HG03045 (cell line): ENCODE measurements at regions not wholly inside any gene's neighbourhood (a gene's known extent, or its start where the extent isn't known, plus 50 kb on each side); places are given as distances from the start of the nearest gene placed in this dataset.

ENCODE experiments used
- ATAC-seq: cut with Tn5 transposase; IDR thresholded peaks from one replicate; pipeline ENCODE4 v1.9.1; 2021; ENCODE audit warnings: mild to moderate bottlenecking, moderate library complexity; ENCODE audit not compliant: unreplicated experiment

DNA sequence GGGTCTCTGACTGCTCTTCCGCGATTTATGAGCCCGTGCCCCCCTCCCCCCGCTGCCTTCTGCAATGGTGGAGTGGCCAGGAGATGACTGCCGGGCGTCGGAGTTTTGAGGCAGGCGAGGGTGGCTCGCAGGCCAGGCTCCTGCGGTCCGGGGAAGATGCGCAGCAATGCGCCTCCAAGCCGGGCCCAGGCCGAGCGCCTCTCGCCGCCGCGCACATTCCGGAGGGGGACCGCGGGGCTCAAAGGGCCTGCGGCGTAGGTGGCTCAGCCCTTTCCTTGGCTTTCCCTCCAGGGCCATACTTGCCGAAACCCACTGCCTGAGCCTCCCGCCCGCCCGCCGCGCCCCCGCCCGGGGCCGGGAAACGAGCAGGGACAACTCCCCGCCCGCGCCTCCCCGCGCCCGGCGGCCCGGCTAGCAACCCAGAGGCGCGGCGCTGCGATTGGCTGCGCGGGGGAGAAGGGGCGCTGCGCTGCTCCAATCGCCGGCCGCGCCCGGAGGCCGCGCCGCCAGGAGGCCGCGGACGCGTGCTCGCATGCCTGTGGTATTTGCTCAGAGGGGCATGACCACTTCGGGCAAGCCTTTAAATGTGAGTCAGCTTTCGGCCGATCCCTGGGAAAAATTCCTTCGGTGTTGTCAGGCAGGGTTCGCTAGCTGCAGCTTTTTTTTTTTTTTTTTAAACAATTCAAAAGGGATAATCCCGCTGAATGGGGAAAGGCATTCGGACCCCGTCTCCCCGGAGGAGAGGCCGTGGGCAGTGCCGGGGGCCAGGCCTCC lies 157.9 kb upstream of the PARP11 start:
- ATAC-seq, result peak; percentile 82

- ATAC-seq, result no peak
Measured at GRCh38 chr12:4027412-4027811, 154.2 kb upstream of the PARP11 start.

DNA sequence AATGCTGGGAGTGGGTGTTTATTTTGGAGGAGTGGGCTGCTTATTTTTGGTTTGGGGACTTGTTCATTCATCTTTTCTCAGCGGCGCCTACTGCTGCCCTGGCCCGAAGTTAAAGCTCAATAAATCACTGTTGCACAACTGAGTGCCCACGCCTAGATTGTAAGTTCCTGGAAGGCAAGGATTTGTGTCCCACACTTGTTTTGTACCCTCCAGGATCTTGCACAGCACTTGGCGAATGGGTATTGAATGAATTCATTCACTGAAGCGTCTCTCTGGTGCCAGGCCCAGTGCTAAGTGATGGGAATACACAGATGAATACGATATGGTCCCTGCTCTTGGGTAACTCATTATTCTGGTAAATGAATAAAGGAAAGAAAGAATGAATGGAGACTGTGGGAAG lies 153.3 kb upstream of the PARP11 start:
- no peak for ATAC-seq

DNA sequence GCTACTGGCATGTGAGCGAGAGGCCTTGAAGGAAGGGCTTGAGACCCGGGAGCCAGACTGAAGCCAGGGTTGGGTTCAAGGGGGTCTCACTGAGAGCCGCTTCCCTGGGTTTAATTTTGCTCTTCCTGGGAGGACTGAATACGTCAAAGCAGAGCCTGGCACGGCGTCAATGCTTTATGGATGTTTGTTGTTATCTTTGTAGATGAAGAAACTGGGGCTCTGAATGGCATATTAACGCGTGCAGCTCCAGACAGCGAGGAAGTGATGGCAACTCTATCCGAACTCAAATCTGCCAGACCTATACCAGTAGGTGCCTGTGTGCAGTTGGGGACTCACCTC lies 152.8 kb upstream of the PARP11 start:
- ATAC-seq, result no peak

- ATAC-seq, result no peak
Measured at GRCh38 chr12:4025181-4026019, 152.2 kb upstream of the PARP11 start.

- no peak for ATAC-seq
Measured at GRCh38 chr12:4024701-4025100, 151.5 kb upstream of the PARP11 start.

DNA sequence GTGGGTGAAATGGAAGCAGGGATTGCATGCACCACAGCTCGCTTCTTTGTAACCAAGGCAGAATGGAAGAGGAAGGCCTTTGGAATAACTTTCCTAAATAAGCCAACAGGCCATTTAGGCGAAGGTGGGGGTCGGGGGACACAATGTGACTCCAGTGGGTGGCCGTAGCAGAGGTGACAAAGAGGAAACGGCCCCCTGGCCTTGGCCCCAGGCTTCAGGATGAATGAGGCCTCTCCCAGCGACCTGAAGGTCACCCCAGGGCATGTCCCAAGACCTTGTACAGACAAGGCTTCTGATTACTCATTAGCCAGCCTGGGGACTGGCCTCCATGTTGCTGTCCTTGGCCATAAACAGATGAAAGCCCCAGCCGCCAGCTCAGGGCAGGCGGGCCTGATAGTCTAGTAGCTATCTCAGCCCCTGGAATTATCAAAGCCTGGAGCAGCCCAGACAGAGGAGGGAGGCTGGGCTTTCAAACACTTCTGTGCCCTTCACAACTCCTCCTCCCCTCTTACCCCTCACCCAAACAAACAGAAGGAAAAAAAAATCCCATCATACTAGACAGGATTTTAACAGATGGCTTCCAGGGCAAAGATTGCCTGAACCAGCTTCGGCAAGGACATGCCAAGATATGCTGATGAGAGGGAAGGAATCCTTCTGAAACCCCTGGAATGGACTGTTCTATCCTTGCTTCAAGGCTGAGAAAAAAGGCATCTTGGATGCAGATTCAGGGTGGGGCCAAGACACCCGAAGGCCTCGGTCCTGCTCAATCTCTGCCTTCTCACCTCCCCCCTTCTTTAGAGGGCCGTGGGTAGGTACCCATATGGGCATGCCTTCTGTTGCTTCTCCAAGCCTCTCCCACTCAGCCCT lies 142.3 kb upstream of the PARP11 start:
- ATAC-seq, result no peak

DNA sequence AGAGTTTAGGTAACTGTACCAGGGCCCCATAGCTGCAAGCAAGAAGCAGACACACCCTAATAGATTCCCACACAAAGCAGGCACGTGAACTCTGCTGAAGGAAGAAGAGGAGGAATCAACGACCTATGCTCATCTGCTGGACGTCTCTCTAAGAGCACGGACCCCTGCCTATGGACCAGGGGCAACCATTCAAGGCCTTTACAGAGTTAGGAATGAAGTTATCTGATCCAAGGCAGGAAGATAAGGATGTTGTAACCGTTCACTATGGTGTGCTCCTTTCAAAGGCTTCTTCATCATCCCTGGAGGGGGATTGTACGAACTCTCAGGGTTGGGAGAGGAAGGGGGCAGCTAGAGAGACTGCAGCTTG lies 141.6 kb upstream of the PARP11 start:
- no peak for ATAC-seq

DNA sequence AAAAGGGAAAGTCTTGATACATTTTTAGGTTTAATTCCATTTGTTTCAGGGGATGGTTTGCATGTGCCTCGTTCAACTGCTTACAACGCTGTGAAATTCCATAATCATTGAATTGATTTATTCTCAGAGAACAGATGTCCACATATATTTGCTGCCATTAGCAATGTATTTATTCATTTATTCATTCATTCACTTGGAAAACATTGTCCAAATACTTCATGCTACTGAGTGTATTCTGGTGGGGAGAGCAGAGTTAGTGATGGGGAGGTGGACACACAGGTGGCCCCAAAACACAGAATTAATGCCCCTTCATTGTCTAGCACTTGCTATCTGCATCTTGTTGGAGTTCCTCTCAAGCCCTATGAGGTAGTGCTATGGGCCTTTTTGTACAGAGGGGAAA lies 141.2 kb upstream of the PARP11 start:
- ATAC-seq, result no peak

DNA sequence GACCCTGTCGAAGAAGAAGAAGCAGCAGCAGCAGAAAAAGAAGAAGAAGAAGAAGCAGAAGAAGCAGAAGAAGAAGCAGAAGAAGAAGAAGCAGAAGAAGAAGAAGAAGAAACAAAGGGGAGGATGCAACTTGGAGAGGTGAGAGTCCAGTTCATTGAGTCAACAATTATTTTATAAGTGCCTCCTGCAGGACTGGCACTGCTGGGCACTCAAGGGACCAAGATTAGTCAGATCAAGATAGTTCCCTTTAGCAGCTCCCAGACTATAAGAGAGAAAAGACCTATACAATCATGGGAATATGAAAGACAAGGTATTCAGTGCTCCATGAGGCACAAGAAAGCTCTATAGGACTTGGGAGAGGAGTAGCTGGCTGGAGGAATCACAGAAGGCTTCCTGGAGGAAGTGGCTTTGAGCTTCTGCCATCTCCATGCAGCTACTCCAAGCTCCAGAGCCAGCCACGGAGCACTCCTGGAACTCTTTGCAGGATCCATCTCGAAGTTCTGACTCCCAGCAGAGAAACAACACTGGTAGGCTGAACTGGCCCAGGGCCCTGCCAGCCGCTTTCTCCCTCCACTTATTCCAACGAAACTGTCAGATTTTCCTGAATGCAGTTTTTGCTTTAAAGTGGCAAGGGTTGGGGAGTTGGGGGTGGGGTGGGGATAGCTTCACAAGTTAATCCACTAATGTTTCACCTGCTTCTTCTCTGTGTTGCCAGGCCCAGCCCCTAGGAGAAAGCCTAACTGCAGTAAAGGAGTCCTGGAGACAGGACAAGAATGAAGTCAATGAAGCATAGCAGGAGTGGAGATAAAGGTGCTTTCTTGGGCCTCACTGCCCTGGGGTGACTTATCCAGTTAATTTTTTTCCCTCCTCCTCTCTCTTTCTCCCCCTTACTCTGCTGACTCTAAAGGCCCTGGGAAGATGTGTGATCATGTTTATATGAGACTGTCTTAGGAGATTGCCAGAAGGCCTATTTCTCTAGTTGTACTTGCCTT lies 140.1 kb upstream of the PARP11 start:
- ATAC-seq, result no peak

GRCh38 chr12:4012073-4012472 lies 138.9 kb upstream of the PARP11 start:
- ATAC-seq, result no peak

- ATAC-seq, result no peak
Measured at GRCh38 chr12:4011597-4011996, 138.4 kb upstream of the PARP11 start.

GRCh38 chr12:4009979-4010704 lies 136.9 kb upstream of the PARP11 start:
- ATAC-seq, result no peak

DNA sequence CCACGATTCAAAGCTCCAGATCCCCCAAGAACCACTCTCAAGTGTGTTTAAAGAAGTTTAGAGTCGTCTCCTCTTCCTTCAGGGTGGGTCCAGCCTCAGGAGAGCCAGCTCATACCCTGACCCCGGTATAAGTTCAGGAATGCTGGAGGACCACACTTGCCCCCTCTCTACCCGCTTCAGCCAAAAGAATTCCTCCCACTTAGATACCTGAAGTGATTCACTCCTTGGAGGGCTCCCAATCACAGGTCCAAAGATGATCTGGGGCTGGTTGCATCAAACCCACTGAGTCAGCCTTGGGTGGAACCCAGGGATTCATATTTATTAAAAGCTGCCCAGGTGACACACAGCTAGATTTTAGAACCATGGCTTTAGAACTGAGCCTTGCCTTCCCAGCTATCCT lies 133.5 kb upstream of the PARP11 start:
- ATAC-seq, result no peak

DNA sequence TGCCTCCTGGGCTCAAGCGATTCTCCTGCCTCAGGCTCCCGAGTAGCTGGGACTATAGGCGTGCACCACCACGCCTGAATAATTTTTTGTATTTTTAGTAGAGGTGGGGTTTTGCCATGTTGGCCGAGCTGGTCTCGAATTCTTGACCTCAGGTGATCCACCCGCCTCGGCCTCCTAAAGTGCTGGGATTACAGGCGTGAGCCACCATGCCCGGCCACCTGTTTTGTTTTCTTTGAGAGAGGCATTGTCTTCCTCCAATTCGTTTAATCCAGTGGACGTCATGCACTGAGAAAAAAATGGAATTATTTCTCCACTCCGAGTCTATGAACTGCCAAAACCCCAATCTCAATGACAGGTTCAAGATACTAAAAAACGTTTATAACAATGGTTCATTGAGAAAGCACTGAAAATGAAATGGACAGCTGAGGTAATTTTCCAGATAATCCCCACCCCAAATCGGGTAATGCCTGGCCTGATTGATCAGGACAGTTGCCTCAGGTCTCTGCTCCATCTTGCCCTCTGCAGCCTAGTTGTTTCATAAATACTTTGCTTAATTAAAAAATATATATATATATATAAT lies 132.7 kb upstream of the PARP11 start:
- no peak for ATAC-seq

- ATAC-seq, result no peak
Measured at GRCh38 chr12:4003576-4003975, 130.4 kb upstream of the PARP11 start.

DNA sequence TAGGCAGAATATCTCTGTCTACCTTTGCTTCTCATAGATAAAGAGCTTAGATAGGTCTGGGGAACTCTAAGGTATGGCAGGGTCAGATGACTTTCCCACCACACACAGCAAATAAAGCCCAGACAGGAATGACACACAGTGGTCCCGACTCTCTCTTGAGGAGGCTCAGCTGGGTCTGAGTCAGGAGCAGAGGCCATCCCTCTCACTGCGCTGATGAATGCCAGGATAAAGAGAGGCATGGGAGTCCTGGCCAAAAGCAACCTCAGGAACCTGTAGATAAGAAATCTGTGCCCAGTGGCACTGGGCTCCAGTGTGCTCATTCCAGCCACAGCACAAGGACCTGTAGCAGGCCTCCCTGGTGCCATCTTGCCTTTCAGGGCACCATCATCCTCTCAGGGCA lies 129.4 kb upstream of the PARP11 start:
- ATAC-seq, result no peak

DNA sequence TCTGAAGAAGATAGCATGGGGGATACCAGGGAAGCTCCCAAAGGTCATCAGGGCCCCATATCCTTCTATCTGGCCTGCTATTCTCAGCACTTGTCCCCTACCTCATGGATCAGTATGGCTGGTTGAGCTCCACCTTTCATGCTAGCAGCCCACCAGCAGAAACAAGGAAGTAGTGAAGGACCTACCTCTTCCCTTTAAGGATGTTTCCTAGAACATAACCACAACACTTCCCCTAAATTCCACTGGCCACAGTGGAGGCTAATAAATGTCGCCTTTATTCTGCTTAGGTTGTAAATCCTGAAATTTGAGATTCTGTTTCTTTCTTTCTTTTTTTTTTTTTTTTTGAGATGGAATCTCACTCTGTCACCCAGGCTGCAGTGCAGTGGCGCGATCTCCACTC lies 128.6 kb upstream of the PARP11 start:
- no peak for ATAC-seq

- no peak for ATAC-seq
Measured at GRCh38 chr12:4001031-4001430, 127.8 kb upstream of the PARP11 start.
